ENCODE measurements at regions not wholly inside any gene's neighbourhood (a gene's known extent, or its start where the extent isn't known, plus 50 kb on each side); places are given as distances from the start of the nearest gene placed in this dataset.

DNA sequence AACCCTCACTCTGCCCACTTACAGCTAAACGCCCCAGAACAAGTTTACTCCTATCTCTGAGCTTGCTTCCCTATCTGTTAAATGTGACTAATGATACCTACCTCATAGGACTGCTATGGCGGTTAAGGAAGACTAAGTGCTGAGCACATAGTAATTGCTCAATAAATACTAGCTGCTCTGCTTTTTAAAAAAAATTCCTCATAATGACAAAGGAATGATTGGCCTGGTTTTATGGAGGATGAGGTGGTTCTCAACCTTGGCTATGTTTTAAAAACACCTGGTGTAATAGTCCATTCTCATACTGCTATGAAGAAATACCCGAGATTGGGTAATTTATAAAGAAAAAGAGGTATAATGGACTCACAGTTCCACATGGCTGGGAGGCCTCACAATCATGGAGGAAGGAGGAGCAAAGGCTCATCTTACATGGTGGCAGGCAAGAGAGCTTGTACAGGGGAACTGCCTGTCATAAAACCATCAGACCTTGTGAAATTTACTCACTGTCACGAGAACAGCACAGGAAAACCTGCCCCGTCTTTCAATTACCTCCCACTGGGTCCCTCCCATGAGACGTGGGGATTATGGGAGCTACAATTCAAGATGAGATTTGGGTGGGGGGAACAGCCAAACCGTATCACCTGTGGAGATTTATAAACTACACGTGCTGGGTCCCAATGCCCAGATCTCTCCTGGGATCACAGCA is 127.2 kb upstream of the SYT13 start:
- no peaks in the 10 kb centered on the region for H4K20me1 ChIP-seq (replicated peaks; ENCODE audit: control insufficient read depth, extremely low read depth, insufficient read depth, low read length)
- DNase-seq (ENCODE audit: low read depth, low spot score) (no peak), FAIRE-seq (no peak)
- H3K9me1 ChIP-seq (replicated peaks; ENCODE audit: control insufficient read depth, extremely low read depth, insufficient read depth, low read length): no peaks in the 10 kb centered on the region
- BruUV-seq (replicated peaks): no TSS peak
- TF ChIP-seq, protein P1, sequence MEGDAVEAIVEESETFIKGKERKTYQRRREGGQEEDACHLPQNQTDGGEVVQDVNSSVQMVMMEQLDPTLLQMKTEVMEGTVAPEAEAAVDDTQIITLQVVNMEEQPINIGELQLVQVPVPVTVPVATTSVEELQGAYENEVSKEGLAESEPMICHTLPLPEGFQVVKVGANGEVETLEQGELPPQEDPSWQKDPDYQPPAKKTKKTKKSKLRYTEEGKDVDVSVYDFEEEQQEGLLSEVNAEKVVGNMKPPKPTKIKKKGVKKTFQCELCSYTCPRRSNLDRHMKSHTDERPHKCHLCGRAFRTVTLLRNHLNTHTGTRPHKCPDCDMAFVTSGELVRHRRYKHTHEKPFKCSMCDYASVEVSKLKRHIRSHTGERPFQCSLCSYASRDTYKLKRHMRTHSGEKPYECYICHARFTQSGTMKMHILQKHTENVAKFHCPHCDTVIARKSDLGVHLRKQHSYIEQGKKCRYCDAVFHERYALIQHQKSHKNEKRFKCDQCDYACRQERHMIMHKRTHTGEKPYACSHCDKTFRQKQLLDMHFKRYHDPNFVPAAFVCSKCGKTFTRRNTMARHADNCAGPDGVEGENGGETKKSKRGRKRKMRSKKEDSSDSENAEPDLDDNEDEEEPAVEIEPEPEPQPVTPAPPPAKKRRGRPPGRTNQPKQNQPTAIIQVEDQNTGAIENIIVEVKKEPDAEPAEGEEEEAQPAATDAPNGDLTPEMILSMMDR (IDR thresholded peaks at IDR 0.05; ENCODE audit: extremely low read depth in 1 of 2, insufficient read depth in 1 of 2, low read depth in 1 of 2, low read length in 2 of 2): no peak
- TF ChIP-seq POLR2AphosphoS5 (IDR thresholded peaks at IDR 0.05; ENCODE audit: insufficient read depth, low read depth, low read length) (no peak), FOS (IDR thresholded peaks at IDR 0.05; ENCODE audit: borderline replicate concordance, insufficient read depth, low read length) (no peak), MYC (IDR thresholded peaks at IDR 0.05; ENCODE audit: low read depth, low read length) (no peak), JUN (IDR thresholded peaks at IDR 0.05; ENCODE audit: borderline replicate concordance, insufficient read depth, insufficient read length, low read depth) (no peak), EZH2 (IDR thresholded peaks at IDR 0.05; ENCODE audit: borderline replicate concordance, low read depth, low read length, severe bottlenecking) (no peak), POLR2A (IDR thresholded peaks at IDR 0.05; ENCODE audit: low read depth, low read length) (no peak), GATA2 (IDR thresholded peaks at IDR 0.05; ENCODE audit: insufficient read depth, insufficient read length, low read depth, low read length) (no peak)
- TF ChIP-seq, protein P2, sequence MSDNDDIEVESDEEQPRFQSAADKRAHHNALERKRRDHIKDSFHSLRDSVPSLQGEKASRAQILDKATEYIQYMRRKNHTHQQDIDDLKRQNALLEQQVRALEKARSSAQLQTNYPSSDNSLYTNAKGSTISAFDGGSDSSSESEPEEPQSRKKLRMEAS (IDR thresholded peaks at IDR 0.05; ENCODE audit: insufficient read depth, insufficient read length): no peak
- no peaks in the 10 kb centered on the region for H3K4me1 ChIP-seq (ENCODE audit: control insufficient read depth, extremely low read depth, insufficient read depth, low read length)
- H3K4me2 ChIP-seq (ENCODE audit: insufficient read depth, low read length): no peak overlapping the region
- dilution Hi-C loops (cut with MboI; ENCODE audit: extremely low pct_ligation_motif_present, low sequenced_read_pairs) (no loop called here), intact Hi-C loops (cut with micrococcal nuclease) (no loop called here)
- H3K9ac ChIP-seq (replicated peaks; ENCODE audit: extremely low read depth, insufficient read depth, low read length): no peak overlapping the region
- H3K27ac ChIP-seq (ENCODE audit: insufficient read depth, low read depth, low read length): no peak overlapping the region
- H3K9me3 ChIP-seq (replicated peaks; ENCODE audit: control insufficient read depth, insufficient read depth, low read length): no peaks in the 10 kb centered on the region
- ChIA-PET POLR2A (no interaction called here), CTCF (interaction anchor here (1.3 kb wide), 1 partner anchor 14 kb away, joined by 3 read pairs; no protein-coding TSS in a partner anchor)
- H3K79me2 ChIP-seq (ENCODE audit: control insufficient read depth, insufficient read depth, low read length): no peaks in the 10 kb centered on the region
- H3K4me3 ChIP-seq (replicated peaks in 1 of 3; ENCODE audit: insufficient read depth in 1 of 3, low read depth in 1 of 3, low read length in 3 of 3): no peak overlapping the region
- no peak overlapping the region for H2AFZ ChIP-seq (ENCODE audit: low read depth, low read length)
- no peaks in the 10 kb centered on the region for H3K36me3 ChIP-seq (ENCODE audit: control insufficient read depth in 2 of 2, extremely low read depth in 1 of 2, insufficient read depth in 2 of 2, low read length in 2 of 2)
- H3K27me3 ChIP-seq (ENCODE audit: control insufficient read depth in 2 of 2, insufficient read depth in 2 of 2, low read length in 2 of 2): peaks cover 0 to 9% of the 10 kb centered on the region in 2 experiments

Data from endothelial cell of umbilical vein (primary cell).